Ishikawa (cell line): ENCODE measurements at regions not wholly inside any gene's neighbourhood (a gene's known extent, or its start where the extent isn't known, plus 50 kb on each side); places are given as distances from the start of the nearest gene placed in this dataset.

Source experiments
- CREB1 ChIP-seq: IDR thresholded peaks from 2 replicates; pipeline ENCODE4 v1.6.1; 2012; ENCODE audit warnings: low read depth
- EGR1 ChIP-seq: IDR thresholded peaks from 2 replicates; pipeline ENCODE4 v1.6.1; 2012
- EP300 ChIP-seq: IDR thresholded peaks from 2 replicates; pipeline ENCODE4 v1.6.1; 2012; ENCODE audit warnings: borderline replicate concordance
- FOXM1 ChIP-seq: IDR thresholded peaks from 2 replicates; pipeline ENCODE4 v1.6.1; 2012; ENCODE audit warnings: low read depth, borderline replicate concordance
- NFIC ChIP-seq: IDR thresholded peaks from 2 replicates; pipeline ENCODE4 v1.6.1; 2012
- TAF1 ChIP-seq: IDR thresholded peaks from 2 replicates; pipeline ENCODE4 v1.6.1; 2012; ENCODE audit warnings: low read depth, mild to moderate bottlenecking
- TCF12 ChIP-seq: IDR thresholded peaks from 2 replicates; pipeline ENCODE4 v1.6.1; 2012; ENCODE audit warnings: low read depth
- TEAD4 ChIP-seq: IDR thresholded peaks from 2 replicates; pipeline ENCODE4 v1.6.1; 2012
- YY1 ChIP-seq: IDR thresholded peaks from 2 replicates; pipeline ENCODE4 v1.6.1; 2012; ENCODE audit warnings: low read depth
- TF ChIP-seq, protein P1 (sequence below): IDR thresholded peaks from 2 replicates; pipeline ENCODE4 v1.6.1; 2012
- TF ChIP-seq, protein P2 (sequence below): IDR thresholded peaks from 2 replicates; pipeline ENCODE4 v1.6.1; 2012; ENCODE audit warnings: low read depth, mild to moderate bottlenecking

DNA sequence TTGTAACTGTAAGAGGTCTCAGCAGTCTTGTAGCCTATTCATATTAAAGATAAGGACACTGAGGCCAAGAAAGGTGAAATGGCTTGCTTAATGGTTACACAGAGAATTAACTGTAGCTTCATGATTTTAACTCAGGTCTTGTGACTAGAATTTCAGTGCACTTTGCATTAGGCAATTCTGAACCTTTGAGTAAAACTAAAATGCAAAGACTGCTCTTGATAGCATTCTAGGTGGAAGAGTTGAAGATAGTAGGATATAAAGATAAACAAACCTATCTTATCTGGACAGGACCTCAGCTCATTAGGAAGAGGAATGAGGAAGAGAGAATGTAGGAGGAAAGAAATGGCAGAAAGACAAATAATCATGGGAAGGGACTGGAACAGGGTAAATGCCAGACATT lies 68.6 kb upstream of the RGL1 start:
- no peak for TF ChIP-seq EGR1
- no peak for TF ChIP-seq YY1
- no peak for TF ChIP-seq TEAD4
- no peak for TF ChIP-seq TAF1
- no peak for TF ChIP-seq EP300
- TF ChIP-seq, protein P1, sequence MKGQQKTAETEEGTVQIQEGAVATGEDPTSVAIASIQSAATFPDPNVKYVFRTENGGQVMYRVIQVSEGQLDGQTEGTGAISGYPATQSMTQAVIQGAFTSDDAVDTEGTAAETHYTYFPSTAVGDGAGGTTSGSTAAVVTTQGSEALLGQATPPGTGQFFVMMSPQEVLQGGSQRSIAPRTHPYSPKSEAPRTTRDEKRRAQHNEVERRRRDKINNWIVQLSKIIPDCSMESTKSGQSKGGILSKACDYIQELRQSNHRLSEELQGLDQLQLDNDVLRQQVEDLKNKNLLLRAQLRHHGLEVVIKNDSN, result no peak
- TF ChIP-seq NFIC, result no peak
- TF ChIP-seq FOXM1, result no peak
- TF ChIP-seq, protein P2, sequence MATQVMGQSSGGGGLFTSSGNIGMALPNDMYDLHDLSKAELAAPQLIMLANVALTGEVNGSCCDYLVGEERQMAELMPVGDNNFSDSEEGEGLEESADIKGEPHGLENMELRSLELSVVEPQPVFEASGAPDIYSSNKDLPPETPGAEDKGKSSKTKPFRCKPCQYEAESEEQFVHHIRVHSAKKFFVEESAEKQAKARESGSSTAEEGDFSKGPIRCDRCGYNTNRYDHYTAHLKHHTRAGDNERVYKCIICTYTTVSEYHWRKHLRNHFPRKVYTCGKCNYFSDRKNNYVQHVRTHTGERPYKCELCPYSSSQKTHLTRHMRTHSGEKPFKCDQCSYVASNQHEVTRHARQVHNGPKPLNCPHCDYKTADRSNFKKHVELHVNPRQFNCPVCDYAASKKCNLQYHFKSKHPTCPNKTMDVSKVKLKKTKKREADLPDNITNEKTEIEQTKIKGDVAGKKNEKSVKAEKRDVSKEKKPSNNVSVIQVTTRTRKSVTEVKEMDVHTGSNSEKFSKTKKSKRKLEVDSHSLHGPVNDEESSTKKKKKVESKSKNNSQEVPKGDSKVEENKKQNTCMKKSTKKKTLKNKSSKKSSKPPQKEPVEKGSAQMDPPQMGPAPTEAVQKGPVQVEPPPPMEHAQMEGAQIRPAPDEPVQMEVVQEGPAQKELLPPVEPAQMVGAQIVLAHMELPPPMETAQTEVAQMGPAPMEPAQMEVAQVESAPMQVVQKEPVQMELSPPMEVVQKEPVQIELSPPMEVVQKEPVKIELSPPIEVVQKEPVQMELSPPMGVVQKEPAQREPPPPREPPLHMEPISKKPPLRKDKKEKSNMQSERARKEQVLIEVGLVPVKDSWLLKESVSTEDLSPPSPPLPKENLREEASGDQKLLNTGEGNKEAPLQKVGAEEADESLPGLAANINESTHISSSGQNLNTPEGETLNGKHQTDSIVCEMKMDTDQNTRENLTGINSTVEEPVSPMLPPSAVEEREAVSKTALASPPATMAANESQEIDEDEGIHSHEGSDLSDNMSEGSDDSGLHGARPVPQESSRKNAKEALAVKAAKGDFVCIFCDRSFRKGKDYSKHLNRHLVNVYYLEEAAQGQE, result no peak
- no peak for TF ChIP-seq TCF12
- no peak for TF ChIP-seq CREB1
